ENCODE measurements at regions not wholly inside any gene's neighbourhood (a gene's known extent, or its start where the extent isn't known, plus 50 kb on each side); places are given as distances from the start of the nearest gene placed in this dataset.

GRCh38 chr13:64506246-64506645 is 2723.9 kb downstream of the PCDH9 start:
- Histone ChIP-seq H3K27me3 (no peaks in the 10 kb centered on the region), H3K36me3 (no peaks in the 10 kb centered on the region), H3K9me3 (no peaks in the 10 kb centered on the region), H3K4me3 (no peak overlapping the region), H3K27ac (no peak overlapping the region), H3K4me1 (no peaks in the 10 kb centered on the region)
- DNase-seq: no peak
- TF ChIP-seq POLR2A (IDR thresholded peaks at IDR 0.05): no peak
- TF ChIP-seq, protein P1, sequence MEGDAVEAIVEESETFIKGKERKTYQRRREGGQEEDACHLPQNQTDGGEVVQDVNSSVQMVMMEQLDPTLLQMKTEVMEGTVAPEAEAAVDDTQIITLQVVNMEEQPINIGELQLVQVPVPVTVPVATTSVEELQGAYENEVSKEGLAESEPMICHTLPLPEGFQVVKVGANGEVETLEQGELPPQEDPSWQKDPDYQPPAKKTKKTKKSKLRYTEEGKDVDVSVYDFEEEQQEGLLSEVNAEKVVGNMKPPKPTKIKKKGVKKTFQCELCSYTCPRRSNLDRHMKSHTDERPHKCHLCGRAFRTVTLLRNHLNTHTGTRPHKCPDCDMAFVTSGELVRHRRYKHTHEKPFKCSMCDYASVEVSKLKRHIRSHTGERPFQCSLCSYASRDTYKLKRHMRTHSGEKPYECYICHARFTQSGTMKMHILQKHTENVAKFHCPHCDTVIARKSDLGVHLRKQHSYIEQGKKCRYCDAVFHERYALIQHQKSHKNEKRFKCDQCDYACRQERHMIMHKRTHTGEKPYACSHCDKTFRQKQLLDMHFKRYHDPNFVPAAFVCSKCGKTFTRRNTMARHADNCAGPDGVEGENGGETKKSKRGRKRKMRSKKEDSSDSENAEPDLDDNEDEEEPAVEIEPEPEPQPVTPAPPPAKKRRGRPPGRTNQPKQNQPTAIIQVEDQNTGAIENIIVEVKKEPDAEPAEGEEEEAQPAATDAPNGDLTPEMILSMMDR (IDR thresholded peaks at IDR 0.05): no peak
- intact Hi-C loops (cut with DNase I): no loop called here
- WGBS, 2 donors: 50 to 61% methylated on average over 1 of the region's 1 CpG

- intact Hi-C loops (cut with DNase I): no loop called here
- no peak overlapping the region for H3K27ac ChIP-seq
- H3K4me3 ChIP-seq: no peak overlapping the region
- WGBS, 2 donors: 50% methylated on average over 4 of the region's 4 CpGs
- TF ChIP-seq, protein P1 (IDR thresholded peaks at IDR 0.05): no peak
- TF ChIP-seq POLR2A (IDR thresholded peaks at IDR 0.05): no peak
- H3K27me3 ChIP-seq: no peaks in the 10 kb centered on the region
- H3K9me3 ChIP-seq: no peaks in the 10 kb centered on the region
- no peak for DNase-seq
- H3K4me1 ChIP-seq: no peaks in the 10 kb centered on the region
- no peaks in the 10 kb centered on the region for H3K36me3 ChIP-seq
These were observed 2724.7 kb downstream of the PCDH9 start for GRCh38 chr13:64505336-64505910.

DNA sequence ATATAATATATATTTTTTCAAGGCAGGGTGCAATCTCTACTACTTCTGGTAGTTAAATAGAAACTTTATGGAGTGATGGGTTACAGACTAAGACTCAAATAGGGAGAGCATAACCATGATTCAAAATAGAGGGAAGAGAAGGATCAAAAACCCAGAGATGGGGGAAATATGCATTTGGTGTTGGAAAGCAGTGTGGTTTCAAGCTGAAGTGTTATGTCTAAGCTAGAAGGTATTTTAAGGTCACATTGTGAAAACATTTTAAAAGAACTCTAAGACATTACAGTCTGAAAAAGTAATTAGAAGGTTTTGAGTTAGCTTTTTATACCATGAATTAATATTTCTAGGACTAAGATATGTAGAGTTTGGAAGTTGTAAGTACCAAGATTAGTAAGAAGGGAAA is 2741.4 kb downstream of the PCDH9 start:
- no peak for DNase-seq
- no peak for TF ChIP-seq POLR2A (IDR thresholded peaks at IDR 0.05)
- TF ChIP-seq, protein P1 (IDR thresholded peaks at IDR 0.05): no peak
- Histone ChIP-seq H3K27me3 (no peaks in the 10 kb centered on the region), H3K4me1 (no peaks in the 10 kb centered on the region), H3K36me3 (no peaks in the 10 kb centered on the region), H3K4me3 (no peak overlapping the region), H3K9me3 (no peaks in the 10 kb centered on the region), H3K27ac (no peak overlapping the region)
- intact Hi-C loops (cut with DNase I): no loop called here

GRCh38 chr13:64482373-64482772 is 2747.8 kb downstream of the PCDH9 start:
- 69 to 74% methylated on average over 3 of the region's 3 CpGs for WGBS, 2 donors
- Histone ChIP-seq H3K4me1 (no peaks in the 10 kb centered on the region), H3K4me3 (no peak overlapping the region), H3K27me3 (no peaks in the 10 kb centered on the region), H3K9me3 (no peaks in the 10 kb centered on the region), H3K36me3 (no peaks in the 10 kb centered on the region), H3K27ac (no peak overlapping the region)
- no peak for TF ChIP-seq POLR2A (IDR thresholded peaks at IDR 0.05)
- TF ChIP-seq, protein P1 (IDR thresholded peaks at IDR 0.05): no peak
- intact Hi-C loops (cut with DNase I): no loop called here
- no peak for DNase-seq

DNA sequence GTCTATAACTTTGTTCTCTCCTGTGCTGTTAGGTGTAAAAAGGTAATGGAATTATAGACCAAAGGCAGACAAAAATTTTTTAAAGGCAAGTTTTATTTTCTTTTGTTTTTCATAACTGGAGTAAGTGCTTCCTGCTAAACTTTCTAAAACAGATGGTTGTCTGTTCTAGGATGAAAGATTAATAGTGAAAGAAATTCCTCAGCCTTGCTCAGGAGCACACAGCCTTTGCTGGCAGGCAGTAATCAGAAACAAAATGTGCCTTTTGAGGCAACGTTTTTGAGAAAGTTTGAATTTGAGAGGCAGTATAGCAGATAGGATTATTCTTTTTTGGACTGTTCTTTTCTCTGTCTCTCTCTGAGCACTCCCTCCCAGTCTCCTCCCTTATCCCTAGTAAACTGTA is 2749.5 kb downstream of the PCDH9 start:
- H3K4me3 ChIP-seq: no peak overlapping the region
- intact Hi-C loops (cut with DNase I): no loop called here
- H3K9me3 ChIP-seq: no peaks in the 10 kb centered on the region
- no peaks in the 10 kb centered on the region for H3K4me1 ChIP-seq
- 6 to 10% methylated on average over 1 of the region's 1 CpG for WGBS, 2 donors
- H3K27me3 ChIP-seq: no peaks in the 10 kb centered on the region
- no peaks in the 10 kb centered on the region for H3K36me3 ChIP-seq
- no peak for DNase-seq
- H3K27ac ChIP-seq: no peak overlapping the region
- no peak for TF ChIP-seq POLR2A (IDR thresholded peaks at IDR 0.05)
- TF ChIP-seq, protein P1 (IDR thresholded peaks at IDR 0.05): no peak
